Stimulated activated naive B cell treated with anti-CD40 and anti-IgM and Interleukin-4, amounts not matched to agents 10 μg/mL and 1 μg/mL and 100 μg/mL, for 72 hours (primary cell): ENCODE measurements at regions not wholly inside any gene's neighbourhood (a gene's known extent, or its start where the extent isn't known, plus 50 kb on each side); places are given as distances from the start of the nearest gene placed in this dataset.

Experiments
- ATAC-seq, 2 donors: fragments of 150-1000 bp; cut with Tn5 transposase; replicated peaks; 2 replicates each; pipeline ENCODE4 v1.10.0; 2021; ENCODE audit warnings: moderate library complexity in 1 of 2
- DNase-seq: peaks from one replicate; pipeline ENCODE4 v3.0.0; 2021
- H3K27ac Mint-ChIP-seq: one replicate; pipeline ENCODE4 v1.8.0; 2022; ENCODE audit warnings: mild to moderate bottlenecking, mixed read lengths
- H3K27me3 Mint-ChIP-seq, 2 donors: one replicate each; pipeline ENCODE4 v1.8.0; 2022; ENCODE audit warnings: mixed read lengths in 2 of 2
- H3K36me3 Mint-ChIP-seq, 2 donors: one replicate each; pipeline ENCODE4 v1.8.0; 2022; ENCODE audit warnings: mixed read lengths in 2 of 2, mild to moderate bottlenecking in 1 of 2
- H3K4me1 Mint-ChIP-seq, 2 donors: one replicate each; pipeline ENCODE4 v1.8.0; 2022; ENCODE audit warnings: mixed read lengths in 2 of 2, mild to moderate bottlenecking in 1 of 2
- H3K4me3 Mint-ChIP-seq, 2 donors: one replicate each; pipeline ENCODE4 v1.8.0; 2022; ENCODE audit warnings: mild to moderate bottlenecking in 2 of 2, mixed read lengths in 2 of 2, moderate library complexity in 1 of 2
- H3K9me3 Mint-ChIP-seq, 2 donors: one replicate each; pipeline ENCODE4 v1.8.0; 2022; ENCODE audit warnings: mixed read lengths in 2 of 2, mild to moderate bottlenecking in 1 of 2

- peak; percentile 25 to 33 for ATAC-seq
Observed at GRCh38 chr12:92987362-92987761, 58.3 kb upstream of the EEA1 start.

GRCh38 chr12:92987846-92988621, 58.9 kb upstream of the EEA1 start:
- H3K4me3 Mint-ChIP-seq, result peak overlapping the region; percentile 60 to 68
- peak; percentile 78 for DNase-seq
- peaks cover 3 to 9% of the 10 kb centered on the region in 2 donors for H3K36me3 Mint-ChIP-seq
- peaks cover 1 to 4% of the 10 kb centered on the region in 2 donors for H3K9me3 Mint-ChIP-seq
- peak; percentile 80 to 87 for ATAC-seq
- H3K27me3 Mint-ChIP-seq, result no peaks in the 10 kb centered on the region
- peaks cover 24 to 42% of the 10 kb centered on the region in 2 donors for H3K4me1 Mint-ChIP-seq
- H3K27ac Mint-ChIP-seq, result peak overlapping the region; percentile 99

More at GRCh38 chr12:92987362-92987761, 58.3 kb upstream of the EEA1 start:
- Mint-ChIP-seq H3K4me1 (peaks cover 24 to 42% of the 10 kb centered on the region in 2 donors), H3K27me3 (no peaks in the 10 kb centered on the region), H3K4me3 (peak overlapping the region; percentile 60 to 68), H3K9me3 (peaks cover 4 to 8% of the 10 kb centered on the region in 2 donors), H3K27ac (peak overlapping the region; percentile 88), H3K36me3 (peaks cover 3 to 14% of the 10 kb centered on the region in 2 donors)
- no peak for DNase-seq

DNA sequence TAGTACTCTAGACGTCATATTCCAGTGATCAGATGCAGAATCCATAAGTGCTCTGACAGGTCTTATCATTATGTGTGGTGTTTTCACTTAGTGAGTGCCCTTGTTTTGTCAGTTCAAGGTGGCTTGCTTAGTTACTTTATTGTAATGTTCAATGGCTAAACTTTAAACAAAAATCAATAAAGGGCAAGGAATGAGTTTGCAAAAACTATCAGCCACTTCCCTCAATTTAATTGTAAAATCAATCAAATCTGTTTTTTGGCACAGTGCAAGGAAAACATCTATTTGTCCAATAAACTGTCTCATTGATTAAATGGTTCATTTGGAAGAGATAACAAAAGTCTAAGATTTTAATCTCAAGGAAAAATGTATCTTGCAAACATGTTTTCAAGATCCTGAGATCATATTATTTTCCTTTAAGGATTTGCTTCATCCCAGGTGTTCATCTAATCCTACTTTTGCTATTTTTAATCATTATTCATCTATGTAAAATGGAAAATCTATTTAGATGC, 59.6 kb upstream of the EEA1 start:
- Mint-ChIP-seq H3K27me3 (no peaks in the 10 kb centered on the region), H3K4me1 (peaks cover 27 to 42% of the 10 kb centered on the region in 2 donors), H3K9me3 (peaks cover under 1 to 3% of the 10 kb centered on the region in 2 donors), H3K27ac (peak overlapping the region; percentile 99), H3K36me3 (peaks cover 3 to 9% of the 10 kb centered on the region in 2 donors), H3K4me3 (no peak overlapping the region)
- no peak for DNase-seq
- no peak for ATAC-seq

GRCh38 chr12:92989715-92990484, 60.8 kb upstream of the EEA1 start:
- Mint-ChIP-seq H3K9me3 (peaks cover 0 to 3% of the 10 kb centered on the region in 2 donors), H3K4me3 (peak overlapping the region; percentile 60 to 79), H3K36me3 (peaks cover 3 to 9% of the 10 kb centered on the region in 2 donors), H3K27ac (peak overlapping the region; percentile 99), H3K27me3 (no peaks in the 10 kb centered on the region), H3K4me1 (peaks cover 29 to 47% of the 10 kb centered on the region in 2 donors)
- ATAC-seq, result peak; percentile 74 to 78
- peak; percentile 50 for DNase-seq

GRCh38 chr12:92991134-92991533, 62.0 kb upstream of the EEA1 start:
- Mint-ChIP-seq H3K4me3 (peak overlapping the region in 1 of 2 donors; percentile 4), H3K4me1 (peaks cover 34 to 57% of the 10 kb centered on the region in 2 donors), H3K9me3 (peaks cover 0 to 3% of the 10 kb centered on the region in 2 donors), H3K27me3 (no peaks in the 10 kb centered on the region), H3K36me3 (peaks cover 3 to 9% of the 10 kb centered on the region in 2 donors), H3K27ac (peak overlapping the region; percentile 80)
- ATAC-seq, result no peak
- DNase-seq, result no peak

DNA sequence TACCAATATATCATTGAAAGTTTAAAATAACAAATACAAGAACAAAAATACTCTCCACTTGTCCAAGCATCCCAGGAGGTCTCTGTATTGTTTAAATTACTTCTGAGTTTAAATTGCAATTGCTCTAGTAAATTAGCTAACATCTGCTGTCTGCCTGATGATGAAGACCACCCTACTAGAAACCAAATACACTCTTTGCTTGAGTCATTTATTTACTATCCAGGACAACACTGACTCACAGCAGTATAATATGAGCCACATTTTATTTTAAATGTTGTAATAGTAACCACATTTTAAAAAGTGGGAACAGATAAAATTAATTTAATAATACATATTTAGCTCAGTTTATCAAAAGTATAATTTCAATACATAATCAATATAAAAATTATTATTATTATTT, 62.9 kb upstream of the EEA1 start:
- peaks cover 0 to 3% of the 10 kb centered on the region in 2 donors for H3K9me3 Mint-ChIP-seq
- no peak overlapping the region for H3K4me3 Mint-ChIP-seq
- H3K27me3 Mint-ChIP-seq, result no peaks in the 10 kb centered on the region
- peak overlapping the region; percentile 17 for H3K27ac Mint-ChIP-seq
- DNase-seq, result no peak
- H3K36me3 Mint-ChIP-seq, result peaks cover 3 to 9% of the 10 kb centered on the region in 2 donors
- ATAC-seq, result no peak
- peaks cover 34 to 54% of the 10 kb centered on the region in 2 donors for H3K4me1 Mint-ChIP-seq

DNA sequence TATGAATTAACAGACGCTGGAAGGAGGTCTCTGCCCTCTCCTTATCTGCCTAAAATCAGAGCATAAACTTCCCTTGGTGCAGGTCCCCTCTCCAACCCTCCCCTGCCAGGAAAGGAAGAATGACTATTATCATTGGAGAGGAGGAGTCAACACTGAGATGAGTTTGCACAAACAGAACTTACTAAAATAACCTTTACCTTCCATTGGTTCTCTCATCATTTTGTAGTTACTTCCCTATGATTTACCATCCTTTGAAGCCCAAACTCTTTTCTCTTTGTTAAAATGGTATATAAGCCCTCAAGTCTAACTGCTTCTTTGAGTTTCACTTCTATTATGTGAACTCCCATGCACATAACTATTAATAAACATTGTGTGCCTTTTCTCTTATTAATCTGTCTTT, 64.2 kb upstream of the EEA1 start:
- no peaks in the 10 kb centered on the region for H3K27me3 Mint-ChIP-seq
- H3K36me3 Mint-ChIP-seq, result peaks cover 3 to 9% of the 10 kb centered on the region in 2 donors
- peak overlapping the region; percentile 62 for H3K27ac Mint-ChIP-seq
- H3K4me1 Mint-ChIP-seq, result peaks cover 27 to 44% of the 10 kb centered on the region in 2 donors
- H3K9me3 Mint-ChIP-seq, result peaks cover 0 to 3% of the 10 kb centered on the region in 2 donors
- ATAC-seq (no peak), DNase-seq (no peak)
- H3K4me3 Mint-ChIP-seq, result no peak overlapping the region

DNA sequence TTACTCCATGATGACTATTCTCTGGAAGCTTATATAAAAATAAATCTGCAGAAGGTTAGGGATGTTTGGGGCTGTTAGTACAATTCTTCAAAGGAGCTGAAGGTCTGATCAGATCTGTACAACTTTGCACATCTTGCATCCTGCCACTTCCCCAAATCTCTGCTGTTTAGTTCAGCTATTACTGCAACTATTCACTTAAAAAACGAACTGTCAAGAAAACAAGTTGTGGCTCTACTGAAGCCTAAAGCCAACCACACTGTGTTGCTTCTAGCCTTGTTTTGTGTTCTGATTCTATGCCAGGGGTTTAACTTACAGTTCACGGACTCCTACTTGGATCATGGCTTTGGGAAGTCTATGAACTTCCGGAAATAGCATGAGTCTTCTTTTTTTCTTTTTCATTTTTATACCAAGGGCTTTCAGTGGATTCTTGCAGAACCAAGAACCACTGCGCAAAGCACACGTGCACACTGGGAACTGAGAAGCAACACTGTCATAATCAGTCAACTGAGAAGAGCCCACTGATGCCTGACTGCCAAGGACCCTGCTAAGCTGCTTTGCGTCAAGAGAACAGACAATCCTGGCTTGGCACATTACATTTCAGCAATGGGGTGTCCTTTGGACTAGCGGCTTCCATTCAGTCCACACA, 66.3 kb upstream of the EEA1 start:
- Mint-ChIP-seq H3K36me3 (peaks cover 4 to 12% of the 10 kb centered on the region in 2 donors), H3K27ac (peak overlapping the region; percentile 95)
- ATAC-seq, result peak; percentile 88 to 90

GRCh38 chr12:93000026-93000425, 70.9 kb upstream of the EEA1 start:
- ATAC-seq (no peak), DNase-seq (no peak)
- H3K27ac Mint-ChIP-seq, result no peak overlapping the region
- H3K4me3 Mint-ChIP-seq, result no peak overlapping the region
- H3K27me3 Mint-ChIP-seq, result no peaks in the 10 kb centered on the region
- H3K4me1 Mint-ChIP-seq, result peaks cover 9% of the 10 kb centered on the region in 2 donors
- peaks cover 3 to 7% of the 10 kb centered on the region in 2 donors for H3K36me3 Mint-ChIP-seq
- peaks cover 0 to 1% of the 10 kb centered on the region in 2 donors for H3K9me3 Mint-ChIP-seq

More for the DNA sequence above, 66.3 kb upstream of the EEA1 start:
- Mint-ChIP-seq H3K4me3 (peak overlapping the region; percentile 49 to 51), H3K27me3 (no peaks in the 10 kb centered on the region), H3K9me3 (peaks cover 0 to 1% of the 10 kb centered on the region in 2 donors), H3K4me1 (peaks cover 19 to 27% of the 10 kb centered on the region in 2 donors)
- peak; percentile 38 for DNase-seq

- peaks cover 0 to 6% of the 10 kb centered on the region in 2 donors for H3K4me1 Mint-ChIP-seq
- no peak for DNase-seq
- peaks cover 3 to 7% of the 10 kb centered on the region in 2 donors for H3K36me3 Mint-ChIP-seq
- peaks cover 0 to 1% of the 10 kb centered on the region in 2 donors for H3K9me3 Mint-ChIP-seq
- no peak for ATAC-seq
- H3K27me3 Mint-ChIP-seq, result no peaks in the 10 kb centered on the region
- H3K27ac Mint-ChIP-seq, result no peak overlapping the region
- no peak overlapping the region for H3K4me3 Mint-ChIP-seq
Observed at GRCh38 chr12:93001407-93001806, 72.3 kb upstream of the EEA1 start.

GRCh38 chr12:93002293-93003054, 73.4 kb upstream of the EEA1 start:
- H3K27ac Mint-ChIP-seq, result no peak overlapping the region
- H3K9me3 Mint-ChIP-seq, result peaks cover 0 to 1% of the 10 kb centered on the region in 2 donors
- peaks cover 0 to 8% of the 10 kb centered on the region in 2 donors for H3K4me1 Mint-ChIP-seq
- H3K36me3 Mint-ChIP-seq, result peaks cover 3 to 7% of the 10 kb centered on the region in 2 donors
- DNase-seq (no peak), ATAC-seq (no peak)
- no peak overlapping the region for H3K4me3 Mint-ChIP-seq
- H3K27me3 Mint-ChIP-seq, result no peaks in the 10 kb centered on the region

DNA sequence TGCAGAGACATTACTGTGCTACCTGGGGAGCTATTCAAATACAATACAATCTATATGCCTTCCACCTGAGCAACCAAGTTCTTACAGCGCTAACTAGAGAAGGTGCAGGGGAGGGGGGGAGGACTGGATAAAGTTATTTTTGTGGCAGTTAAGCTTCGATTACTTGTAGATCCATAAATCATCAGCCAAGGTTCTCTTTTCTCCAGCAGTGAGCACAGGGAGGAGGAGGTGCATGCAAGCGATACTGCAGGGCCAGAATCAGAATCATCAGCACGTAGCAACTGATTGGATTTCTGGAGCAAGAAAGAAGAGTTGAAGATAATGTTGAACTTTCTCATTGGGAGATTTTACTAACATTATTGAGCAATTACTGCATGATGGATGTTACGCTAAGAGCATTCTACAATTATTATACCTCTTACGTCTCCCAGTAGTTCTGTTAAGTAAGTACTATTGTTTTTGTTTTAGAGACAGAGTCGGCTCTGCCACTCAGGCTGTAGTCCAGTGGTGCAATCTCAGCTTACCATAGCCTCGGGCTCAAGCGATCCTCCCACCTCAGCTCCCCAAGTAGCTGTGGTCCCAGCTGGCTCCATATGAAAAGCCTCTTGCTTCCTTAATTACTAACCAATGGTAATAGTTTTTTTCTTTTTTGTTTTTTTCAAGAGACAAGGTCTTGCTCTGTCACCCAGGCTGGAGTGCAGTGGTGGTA, 74.6 kb upstream of the EEA1 start:
- H3K36me3 Mint-ChIP-seq, result peaks cover 3% of the 10 kb centered on the region in 2 donors
- no peak overlapping the region for H3K27ac Mint-ChIP-seq
- no peaks in the 10 kb centered on the region for H3K27me3 Mint-ChIP-seq
- no peak for ATAC-seq
- H3K4me1 Mint-ChIP-seq, result peaks cover 7 to 12% of the 10 kb centered on the region in 2 donors
- peaks cover 0 to 1% of the 10 kb centered on the region in 2 donors for H3K9me3 Mint-ChIP-seq
- no peak overlapping the region for H3K4me3 Mint-ChIP-seq
- DNase-seq, result no peak

GRCh38 chr12:93005928-93006392, 76.9 kb upstream of the EEA1 start:
- Mint-ChIP-seq H3K4me3 (no peak overlapping the region), H3K4me1 (peaks cover 7 to 11% of the 10 kb centered on the region in 2 donors), H3K36me3 (no peaks in the 10 kb centered on the region), H3K27me3 (no peaks in the 10 kb centered on the region), H3K9me3 (no peaks in the 10 kb centered on the region), H3K27ac (no peak overlapping the region)
- ATAC-seq, result no peak
- DNase-seq, result no peak
